22Rv1 (cell line): ENCODE measurements at regions not wholly inside any gene's neighbourhood (a gene's known extent, or its start where the extent isn't known, plus 50 kb on each side); places are given as distances from the start of the nearest gene placed in this dataset.

Source experiments
- ZFX ChIP-seq: fragments of 450-650 bp; IDR thresholded peaks from 2 replicates; pipeline ENCODE4 v1.6.1; 2017; ENCODE audit warnings: antibody characterized with exemption, borderline replicate concordance
- TF ChIP-seq, protein P1 (sequence below): fragments of 450-650 bp; IDR thresholded peaks from 2 replicates; pipeline ENCODE4 v1.5.1; 2017; ENCODE audit warnings: mild to moderate bottlenecking

DNA sequence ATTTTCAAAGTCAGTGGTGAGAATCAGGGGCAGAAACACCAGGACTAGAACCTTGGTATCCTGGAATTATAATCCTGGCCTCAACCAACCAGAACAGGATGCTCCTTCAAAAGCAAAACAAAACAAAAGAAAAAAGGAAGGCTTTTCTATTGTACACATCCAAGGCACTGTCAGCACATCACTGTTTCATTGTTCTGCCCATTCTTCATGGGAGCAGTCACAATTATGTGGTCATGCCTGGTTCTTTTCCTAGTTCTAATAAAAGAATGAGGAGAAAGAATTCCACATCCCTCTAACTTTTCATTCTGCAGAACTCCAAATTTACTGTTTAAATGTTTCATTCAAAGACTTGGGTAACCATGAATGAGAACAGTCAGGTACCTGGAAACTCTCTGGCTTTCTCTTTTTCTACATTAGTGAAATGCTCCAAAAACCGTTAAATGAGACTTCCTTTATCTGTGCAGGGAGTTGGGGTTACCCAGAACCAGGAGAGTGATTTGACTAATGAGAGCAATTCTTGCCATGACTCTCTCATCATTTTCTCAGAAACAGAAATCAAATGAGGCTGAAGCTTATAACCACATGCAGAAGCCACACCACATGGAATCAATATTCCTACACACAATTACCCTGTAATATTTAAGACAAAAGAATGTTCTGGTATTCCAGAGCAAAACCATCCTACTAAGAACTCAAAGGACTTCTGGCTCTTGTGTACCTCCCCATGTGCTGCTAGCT, 110.9 kb upstream of the CCDC150 start:
- TF ChIP-seq, protein P1, sequence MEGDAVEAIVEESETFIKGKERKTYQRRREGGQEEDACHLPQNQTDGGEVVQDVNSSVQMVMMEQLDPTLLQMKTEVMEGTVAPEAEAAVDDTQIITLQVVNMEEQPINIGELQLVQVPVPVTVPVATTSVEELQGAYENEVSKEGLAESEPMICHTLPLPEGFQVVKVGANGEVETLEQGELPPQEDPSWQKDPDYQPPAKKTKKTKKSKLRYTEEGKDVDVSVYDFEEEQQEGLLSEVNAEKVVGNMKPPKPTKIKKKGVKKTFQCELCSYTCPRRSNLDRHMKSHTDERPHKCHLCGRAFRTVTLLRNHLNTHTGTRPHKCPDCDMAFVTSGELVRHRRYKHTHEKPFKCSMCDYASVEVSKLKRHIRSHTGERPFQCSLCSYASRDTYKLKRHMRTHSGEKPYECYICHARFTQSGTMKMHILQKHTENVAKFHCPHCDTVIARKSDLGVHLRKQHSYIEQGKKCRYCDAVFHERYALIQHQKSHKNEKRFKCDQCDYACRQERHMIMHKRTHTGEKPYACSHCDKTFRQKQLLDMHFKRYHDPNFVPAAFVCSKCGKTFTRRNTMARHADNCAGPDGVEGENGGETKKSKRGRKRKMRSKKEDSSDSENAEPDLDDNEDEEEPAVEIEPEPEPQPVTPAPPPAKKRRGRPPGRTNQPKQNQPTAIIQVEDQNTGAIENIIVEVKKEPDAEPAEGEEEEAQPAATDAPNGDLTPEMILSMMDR, result no peak
- TF ChIP-seq ZFX, result no peak
